Colonic mucosa (tissue), 4 donors: ENCODE measurements at regions not wholly inside any gene's neighbourhood (a gene's known extent, or its start where the extent isn't known, plus 50 kb on each side); places are given as distances from the start of the nearest gene placed in this dataset.

Experiments used
- DNase-seq: peaks from one replicate; pipeline ENCODE4 v3.0.0-alpha.2; 2020
- H3K27ac ChIP-seq: fragments of 200-600 bp; one replicate; pipeline ENCODE4 v1.8.0; 2021
- H3K27me3 ChIP-seq: fragments of 200-600 bp; one replicate; pipeline ENCODE4 v1.8.0; 2021
- H3K36me3 ChIP-seq: fragments of 200-600 bp; one replicate; pipeline ENCODE4 v1.8.0; 2021
- H3K4me1 ChIP-seq: fragments of 200-600 bp; one replicate; pipeline ENCODE4 v1.8.0; 2021; ENCODE audit warnings: mild to moderate bottlenecking
- H3K4me3 ChIP-seq: fragments of 200-600 bp; one replicate; pipeline ENCODE4 v1.8.0; 2021
- H3K9ac ChIP-seq, 2 donors: one replicate each; pipeline ENCODE4 v1.7.0; 2013; ENCODE audit warnings: control low read depth in 2 of 2, low read depth in 2 of 2, low read length in 2 of 2
- H3K9me3 ChIP-seq: fragments of 200-600 bp; one replicate; pipeline ENCODE4 v1.8.0; 2021
- intact Hi-C: fragments of 100-400 bp; cut with DNase I; formaldehyde crosslinking; loops from one replicate; pipeline ENCODE4 v1.14.1; 2022
- TF ChIP-seq, protein P1 (sequence below): fragments of 200-600 bp; IDR thresholded peaks from one replicate; pipeline ENCODE4 v1.8.0; 2022; ENCODE audit warnings: antibody characterized with exemption, mild to moderate bottlenecking
- donor health status: healthy.
- donor health status: DM: no; HTN: no; CAD: no.
- donor health status: DM: no; HTN: no; CAD: no.

DNA sequence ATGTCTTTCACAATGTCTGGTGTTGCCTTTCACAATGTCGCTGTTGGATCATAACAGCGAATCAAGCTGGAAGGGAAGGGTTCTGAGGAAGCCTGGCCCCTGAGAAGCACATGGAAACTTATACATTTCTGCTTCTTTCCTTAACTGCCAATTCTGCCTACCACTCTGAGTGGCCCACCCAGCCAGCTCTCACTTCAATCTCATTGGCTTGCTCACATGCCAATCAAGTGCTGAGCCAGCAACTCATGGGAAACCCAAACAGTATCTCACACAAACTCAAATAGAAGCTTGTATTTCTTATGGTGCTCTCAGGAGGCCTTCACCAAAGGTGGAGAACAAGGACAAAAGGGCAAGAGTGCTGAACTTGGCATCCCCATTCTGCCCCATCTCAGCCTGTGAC, 117.4 kb upstream of the GPR26 start:
- Histone ChIP-seq H3K4me1 (no peaks in the 10 kb centered on the region), H3K27ac (no peak overlapping the region), H3K4me3 (no peak overlapping the region), H3K36me3 (no peaks in the 10 kb centered on the region), H3K27me3 (no peaks in the 10 kb centered on the region), H3K9ac (no peak overlapping the region), H3K9me3 (no peaks in the 10 kb centered on the region)
- TF ChIP-seq, protein P1, sequence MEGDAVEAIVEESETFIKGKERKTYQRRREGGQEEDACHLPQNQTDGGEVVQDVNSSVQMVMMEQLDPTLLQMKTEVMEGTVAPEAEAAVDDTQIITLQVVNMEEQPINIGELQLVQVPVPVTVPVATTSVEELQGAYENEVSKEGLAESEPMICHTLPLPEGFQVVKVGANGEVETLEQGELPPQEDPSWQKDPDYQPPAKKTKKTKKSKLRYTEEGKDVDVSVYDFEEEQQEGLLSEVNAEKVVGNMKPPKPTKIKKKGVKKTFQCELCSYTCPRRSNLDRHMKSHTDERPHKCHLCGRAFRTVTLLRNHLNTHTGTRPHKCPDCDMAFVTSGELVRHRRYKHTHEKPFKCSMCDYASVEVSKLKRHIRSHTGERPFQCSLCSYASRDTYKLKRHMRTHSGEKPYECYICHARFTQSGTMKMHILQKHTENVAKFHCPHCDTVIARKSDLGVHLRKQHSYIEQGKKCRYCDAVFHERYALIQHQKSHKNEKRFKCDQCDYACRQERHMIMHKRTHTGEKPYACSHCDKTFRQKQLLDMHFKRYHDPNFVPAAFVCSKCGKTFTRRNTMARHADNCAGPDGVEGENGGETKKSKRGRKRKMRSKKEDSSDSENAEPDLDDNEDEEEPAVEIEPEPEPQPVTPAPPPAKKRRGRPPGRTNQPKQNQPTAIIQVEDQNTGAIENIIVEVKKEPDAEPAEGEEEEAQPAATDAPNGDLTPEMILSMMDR = no peak
- DNase-seq = no peak
- intact Hi-C loops = no loop called here

GRCh38 chr10:123549761-123550454, 116.2 kb upstream of the GPR26 start:
- Histone ChIP-seq H3K36me3 (no peaks in the 10 kb centered on the region), H3K9me3 (no peaks in the 10 kb centered on the region), H3K4me1 (no peaks in the 10 kb centered on the region), H3K27ac (no peak overlapping the region), H3K9ac (no peak overlapping the region), H3K27me3 (no peaks in the 10 kb centered on the region), H3K4me3 (no peak overlapping the region)
- DNase-seq = no peak
- intact Hi-C loops = no loop called here
- TF ChIP-seq, protein P1 = no peak

- Histone ChIP-seq H3K9ac (no peak overlapping the region), H3K4me1 (no peaks in the 10 kb centered on the region), H3K27ac (no peak overlapping the region), H3K4me3 (no peak overlapping the region), H3K9me3 (no peaks in the 10 kb centered on the region), H3K36me3 (no peaks in the 10 kb centered on the region), H3K27me3 (no peaks in the 10 kb centered on the region)
- TF ChIP-seq, protein P1 = no peak
- intact Hi-C loops = no loop called here
- no peak for DNase-seq
Measured at GRCh38 chr10:123550675-123551096, 115.5 kb upstream of the GPR26 start.

DNA sequence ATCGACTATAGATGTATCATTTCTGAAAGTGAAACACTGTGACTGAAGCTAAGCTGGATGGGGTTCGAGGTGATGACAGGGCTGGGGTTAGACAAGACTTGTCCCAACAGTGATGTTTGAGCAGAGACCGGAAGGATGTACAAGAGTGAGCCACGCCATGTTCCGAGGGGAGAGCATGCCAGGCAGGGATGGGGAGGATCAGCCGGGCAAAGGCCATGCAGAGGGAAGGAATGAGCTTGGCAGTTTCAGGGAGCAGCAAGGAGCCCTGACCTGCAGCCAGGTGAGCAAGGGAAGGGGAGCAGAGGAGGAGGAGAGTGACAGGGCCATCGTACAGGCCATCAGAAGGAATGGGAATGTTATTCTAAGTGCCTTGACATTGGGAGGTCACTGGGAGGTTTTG, 114.9 kb upstream of the GPR26 start:
- intact Hi-C loops = no loop called here
- TF ChIP-seq, protein P1 = no peak
- Histone ChIP-seq H3K4me1 (no peaks in the 10 kb centered on the region), H3K4me3 (no peak overlapping the region), H3K27me3 (no peaks in the 10 kb centered on the region), H3K9me3 (no peaks in the 10 kb centered on the region), H3K9ac (no peak overlapping the region), H3K27ac (no peak overlapping the region), H3K36me3 (no peaks in the 10 kb centered on the region)
- no peak for DNase-seq

- H3K27me3 ChIP-seq = no peaks in the 10 kb centered on the region
- no peaks in the 10 kb centered on the region for H3K4me1 ChIP-seq
- H3K9me3 ChIP-seq = no peaks in the 10 kb centered on the region
- TF ChIP-seq, protein P1 = no peak
- intact Hi-C loops = no loop called here
- H3K9ac ChIP-seq = no peak overlapping the region
- no peak for DNase-seq
- no peaks in the 10 kb centered on the region for H3K36me3 ChIP-seq
- H3K27ac ChIP-seq = no peak overlapping the region
- H3K4me3 ChIP-seq = no peak overlapping the region
Measured at GRCh38 chr10:123552760-123553554, 113.2 kb upstream of the GPR26 start.
